ENCODE measurements at regions not wholly inside any gene's neighbourhood (a gene's known extent, or its start where the extent isn't known, plus 50 kb on each side); places are given as distances from the start of the nearest gene placed in this dataset.
"Not testable (repeated sequence)": the region's sequence is repeated elsewhere in the genome, so short reads cannot be mapped to it uniquely, and the experiment has no call there.

DNA sequence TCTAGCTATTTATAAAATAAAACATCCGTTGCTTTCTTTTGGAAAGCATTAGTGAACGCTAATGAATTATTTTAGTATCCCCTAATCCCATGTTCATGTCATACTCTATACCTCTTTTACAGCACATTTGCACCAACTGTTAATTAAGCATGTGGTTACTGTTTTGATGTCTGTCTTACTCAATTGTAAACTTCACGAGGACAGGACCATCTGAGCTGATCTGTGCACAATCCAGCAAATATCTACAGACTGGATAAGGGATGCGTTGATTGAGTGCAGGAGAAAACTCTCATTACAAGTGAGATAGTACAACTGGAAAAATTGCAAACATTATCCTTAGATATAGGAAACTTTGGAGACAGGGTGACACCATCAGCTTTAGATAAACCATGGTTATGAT lies 201.1 kb downstream of the PCDH20 start:
- no peak for DNase-seq

DNA sequence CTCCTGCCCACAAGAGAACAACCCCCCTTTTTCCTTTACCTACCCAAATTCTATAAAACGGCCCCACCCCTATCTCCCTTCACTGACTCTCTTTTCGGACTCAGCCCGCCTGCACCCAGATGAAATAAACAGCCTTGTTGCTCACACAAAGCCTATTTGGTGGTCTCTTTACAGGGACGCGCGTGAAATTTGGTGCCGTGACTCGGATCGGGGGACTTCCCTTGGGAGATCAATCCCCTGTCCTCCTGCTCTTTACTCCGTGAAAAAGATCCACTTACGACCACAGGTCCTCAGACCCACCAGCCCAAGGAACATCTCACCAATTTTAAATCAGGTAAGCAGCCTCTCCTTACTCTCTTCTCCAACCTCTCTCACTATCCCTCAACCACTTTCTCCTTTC lies 209.8 kb downstream of the PCDH20 start:
- DNase-seq, result not testable (repeated sequence)

DNA sequence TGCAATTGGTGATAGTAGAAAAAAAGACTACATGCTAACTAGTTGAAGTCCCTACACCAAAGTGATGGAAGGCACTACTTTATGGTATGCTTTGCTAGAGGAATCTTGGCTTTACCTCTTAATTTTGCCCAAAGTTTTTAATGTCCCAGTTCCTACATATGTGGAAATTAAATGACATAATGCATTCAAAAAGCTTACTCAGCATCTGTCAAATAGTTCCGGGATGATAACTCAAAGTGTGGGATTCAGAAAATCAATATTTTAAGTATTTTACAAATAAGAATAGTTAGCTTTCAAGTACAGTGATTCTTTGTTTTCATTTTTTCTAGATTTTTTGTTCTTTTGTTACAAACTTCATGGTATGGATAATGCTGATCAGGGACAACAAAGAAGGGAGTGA lies 211.6 kb downstream of the PCDH20 start:
- no peak for DNase-seq

DNA sequence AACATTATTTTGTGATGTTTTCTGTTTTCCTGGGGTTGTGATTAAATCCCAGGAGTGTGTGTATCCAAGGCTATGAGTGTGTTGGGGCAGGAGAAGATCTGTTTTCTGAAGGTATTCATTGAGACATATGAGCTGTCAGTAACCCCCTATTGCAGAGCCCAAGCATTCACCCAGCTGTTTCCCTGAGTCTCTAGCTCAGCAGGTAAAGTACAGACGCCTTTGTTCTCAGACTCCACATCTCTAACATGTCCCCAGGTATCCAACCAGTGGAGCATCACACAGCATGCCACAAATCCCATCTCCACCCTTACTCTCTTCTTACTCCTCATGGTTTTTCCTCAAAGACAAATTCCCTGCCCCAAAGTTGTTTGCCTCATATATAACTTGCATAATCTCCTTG lies 213.6 kb downstream of the PCDH20 start:
- DNase-seq, result no peak

DNA sequence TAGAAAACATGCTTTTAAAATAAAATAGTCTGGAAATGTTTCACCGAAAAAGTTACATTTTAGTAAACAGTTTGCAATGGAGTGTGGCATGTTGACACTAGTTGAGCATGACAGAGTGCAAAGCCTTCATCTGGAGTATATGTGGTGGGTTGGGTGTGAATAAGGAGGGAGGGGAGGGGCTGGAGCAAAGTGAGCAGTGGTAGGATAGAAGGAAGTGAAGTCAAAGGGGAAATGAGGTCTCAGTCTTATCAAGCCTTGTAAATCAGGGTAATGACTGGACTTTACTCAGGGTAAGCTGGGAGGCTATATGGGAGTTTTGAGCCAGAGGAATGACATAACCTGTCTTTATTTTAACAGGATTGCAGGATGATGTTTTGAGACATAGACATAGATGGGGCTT lies 222.8 kb downstream of the PCDH20 start:
- no peak for DNase-seq

DNA sequence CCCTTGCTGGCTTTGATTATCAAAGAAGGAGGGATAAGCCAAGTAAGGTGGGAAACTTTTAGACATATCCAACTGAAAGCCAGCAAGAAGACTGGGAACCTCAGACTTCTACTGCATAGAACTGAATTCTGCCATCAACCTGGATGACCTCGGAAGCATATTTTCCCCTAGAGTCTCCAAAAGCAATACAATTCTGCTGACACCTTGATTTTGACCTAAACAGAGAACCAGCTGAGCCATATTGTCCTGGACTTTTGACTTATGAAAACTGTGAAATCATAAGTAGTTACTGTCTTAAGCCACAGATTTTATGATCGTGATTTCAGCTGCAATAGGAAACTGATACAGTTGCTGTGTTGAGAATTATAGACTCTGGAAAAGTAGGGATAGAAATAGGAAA lies 227.6 kb downstream of the PCDH20 start:
- DNase-seq, result no peak

DNA sequence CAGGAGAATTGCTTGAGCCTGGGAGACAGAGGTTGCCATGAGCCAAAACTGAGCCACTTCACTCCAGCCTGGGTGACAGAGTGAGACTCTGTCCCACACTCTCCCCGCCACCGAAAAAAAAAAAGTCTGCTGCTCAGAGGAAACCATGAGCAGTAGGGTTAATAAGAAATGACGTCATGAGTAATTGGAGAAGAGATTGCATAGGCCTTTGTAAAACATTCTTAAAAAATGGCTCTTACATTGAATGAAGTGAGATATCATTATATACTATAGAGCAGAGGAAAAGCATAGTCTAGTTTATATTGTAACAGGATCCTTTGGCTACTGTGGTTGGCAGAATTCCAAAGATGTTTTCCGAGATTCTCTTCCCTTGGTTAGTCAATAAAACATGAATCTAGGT lies 228.2 kb downstream of the PCDH20 start:
- DNase-seq, result no peak

DNA sequence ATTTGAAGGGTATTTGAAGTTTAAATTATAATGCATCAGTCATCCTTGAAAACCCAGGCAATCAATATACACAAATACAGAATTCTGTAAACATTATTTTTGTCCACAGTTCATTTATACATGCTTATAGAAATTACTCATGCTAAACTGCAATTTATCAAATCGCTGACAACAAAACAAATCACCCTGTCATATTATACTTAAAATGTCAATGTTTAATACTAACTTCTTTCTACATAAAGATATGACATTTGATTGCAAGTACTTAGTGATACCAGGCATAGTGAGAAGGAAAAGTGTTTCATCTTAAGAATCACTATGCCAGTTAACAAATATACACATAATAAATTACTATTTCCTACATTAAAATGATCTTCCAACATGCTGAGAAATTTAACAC lies 232.0 kb downstream of the PCDH20 start:
- DNase-seq, result no peak

DNA sequence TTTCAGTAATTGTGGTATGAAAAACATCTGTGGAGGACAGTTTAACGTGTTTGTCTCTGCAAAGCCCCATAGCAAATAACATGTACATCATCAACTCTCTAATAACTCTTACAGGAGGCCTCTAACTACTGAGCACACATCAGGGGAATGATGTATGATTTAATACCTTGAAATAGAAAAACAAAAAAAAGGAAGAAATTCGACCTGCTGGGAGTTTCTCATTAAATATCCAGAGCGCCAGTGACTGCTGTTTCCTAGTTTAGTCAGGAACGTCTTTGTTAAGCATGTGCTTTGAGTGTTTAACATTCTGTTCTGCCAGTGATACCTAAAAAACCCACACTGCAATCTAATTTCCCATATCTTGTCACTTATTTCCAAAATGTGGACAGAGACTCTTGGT lies 235.4 kb downstream of the PCDH20 start:
- DNase-seq, result no peak

DNA sequence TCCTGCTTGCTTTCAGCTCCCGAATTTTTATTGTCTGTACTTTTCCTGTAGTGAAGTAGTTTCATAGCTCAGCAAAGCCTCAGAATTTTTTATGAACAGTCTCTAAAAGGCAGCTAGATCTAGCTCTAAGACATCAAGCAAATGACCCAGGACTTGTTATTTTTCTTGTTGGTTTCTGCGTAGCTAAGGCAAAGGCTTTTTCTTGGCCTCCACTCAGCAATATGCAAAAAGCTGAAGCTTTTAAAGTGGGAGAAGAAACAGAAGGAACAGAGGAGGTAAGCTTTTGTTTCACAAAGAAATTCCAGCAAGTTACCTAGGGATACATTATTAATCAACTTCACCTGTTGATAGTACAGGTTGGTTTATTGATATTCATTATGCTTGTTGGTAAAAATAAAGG lies 235.9 kb downstream of the PCDH20 start:
- no peak for DNase-seq

DNA sequence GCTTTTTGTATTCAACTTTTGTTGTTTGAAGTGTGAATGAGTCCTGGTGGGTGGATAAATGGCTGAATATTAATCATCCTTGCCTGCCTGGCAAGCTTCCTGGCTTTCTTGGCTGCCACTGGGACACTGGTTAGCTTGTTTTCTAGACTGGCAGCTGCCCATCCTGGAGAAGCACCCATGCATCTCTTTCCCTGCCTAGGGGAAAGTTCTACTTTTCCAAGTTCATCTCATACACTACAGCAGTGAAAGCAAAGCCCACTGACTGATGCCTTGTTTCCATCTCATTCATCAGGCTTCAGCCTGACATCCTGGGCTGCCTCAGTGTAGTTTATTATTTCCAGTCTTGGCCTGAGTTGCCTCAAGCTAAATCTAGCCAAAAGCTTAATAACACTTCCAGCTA lies 244.8 kb downstream of the PCDH20 start:
- no peak for DNase-seq

DNA sequence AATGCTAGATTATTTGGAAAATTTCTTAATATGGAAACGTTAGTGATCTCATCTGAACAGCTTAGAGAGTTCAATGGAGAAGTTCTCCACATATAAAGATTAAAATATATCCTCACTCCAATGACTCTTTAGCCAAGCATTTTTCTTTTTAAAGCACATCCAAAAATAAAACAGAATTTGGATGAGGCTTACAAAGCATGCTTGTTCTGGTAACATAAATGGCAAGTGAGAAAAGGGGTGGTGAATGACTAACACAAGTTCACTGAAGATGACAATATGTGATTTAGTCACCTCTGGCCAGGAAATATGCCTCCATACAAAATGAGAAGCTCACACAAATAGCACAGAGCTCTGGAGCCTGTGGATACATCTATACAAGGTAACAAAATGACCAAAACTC lies 253.0 kb downstream of the PCDH20 start:
- DNase-seq, result no peak

DNA sequence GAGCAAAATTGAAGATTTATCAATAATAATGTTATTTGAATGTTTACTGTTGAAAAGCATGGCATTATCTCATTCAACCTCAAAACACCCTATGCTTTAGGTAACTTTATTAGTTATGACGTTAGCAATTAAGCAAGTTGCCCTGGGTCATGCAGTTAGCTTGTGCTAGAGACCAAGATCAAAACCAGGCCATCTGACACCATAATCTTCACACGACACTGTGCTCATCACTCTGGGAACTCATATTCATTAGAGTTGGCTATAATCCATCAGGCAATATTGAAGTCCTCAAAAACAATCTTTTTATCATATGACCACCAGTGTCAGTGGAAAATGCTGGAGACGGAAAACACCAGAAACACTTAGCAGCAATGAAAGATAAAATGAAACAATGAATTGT lies 253.5 kb downstream of the PCDH20 start:
- no peak for DNase-seq

DNA sequence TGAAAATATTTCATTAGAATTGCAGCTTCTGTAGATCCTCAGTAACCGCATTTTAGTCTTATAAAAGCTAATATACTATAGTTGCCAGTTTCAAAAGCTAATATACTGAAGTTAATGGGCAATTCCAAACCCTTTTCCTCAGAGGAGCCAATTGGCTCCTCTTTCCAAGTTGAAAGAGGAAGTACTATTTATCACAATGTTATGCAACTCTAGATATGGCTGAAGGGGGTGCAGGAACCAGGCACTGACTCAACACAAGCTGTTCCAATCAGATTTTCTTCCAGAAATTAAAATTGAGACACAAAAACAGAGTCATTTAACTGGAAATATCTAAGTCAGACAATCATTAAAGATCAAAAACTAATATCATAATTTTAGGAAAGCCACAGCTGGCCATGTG lies 258.9 kb downstream of the PCDH20 start:
- DNase-seq, result no peak

DNA sequence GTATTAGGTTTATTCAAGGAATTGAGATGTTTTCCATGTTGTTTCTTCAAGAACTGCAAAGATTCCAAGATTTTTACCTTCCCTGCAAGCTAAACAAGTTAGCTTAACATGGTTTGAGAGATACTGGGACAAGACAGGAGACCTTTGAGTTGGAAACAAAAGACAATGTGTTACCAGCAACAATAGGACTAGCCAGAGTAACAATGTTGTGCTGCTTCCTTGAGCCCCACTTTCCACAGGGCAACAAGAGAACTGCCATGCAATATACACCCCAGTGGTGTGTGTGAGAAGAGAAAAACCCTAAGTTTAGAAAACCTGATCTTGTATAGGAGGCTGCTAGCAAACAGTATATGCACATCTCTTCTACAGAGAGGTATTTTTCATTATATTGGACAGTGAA lies 264.6 kb downstream of the PCDH20 start:
- no peak for DNase-seq

DNA sequence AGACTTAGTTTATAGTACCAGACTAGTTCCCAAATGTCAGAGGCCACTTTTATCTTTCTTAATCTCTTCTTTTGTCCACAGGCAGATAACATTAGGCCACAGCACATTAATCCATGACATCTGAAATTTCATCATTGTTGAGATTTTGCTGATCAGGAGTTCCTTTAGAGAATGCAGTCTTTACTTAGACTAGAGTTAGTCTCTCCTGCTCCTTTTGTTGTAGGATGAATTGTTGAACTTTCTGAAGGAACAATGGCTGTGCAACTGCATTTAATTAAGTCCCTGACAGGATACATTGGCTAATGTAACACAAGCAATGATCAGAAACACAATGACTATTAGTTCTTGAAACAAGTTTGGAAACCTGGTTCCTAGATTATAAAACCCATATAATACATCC lies 266.3 kb downstream of the PCDH20 start:
- DNase-seq, result no peak

DNA sequence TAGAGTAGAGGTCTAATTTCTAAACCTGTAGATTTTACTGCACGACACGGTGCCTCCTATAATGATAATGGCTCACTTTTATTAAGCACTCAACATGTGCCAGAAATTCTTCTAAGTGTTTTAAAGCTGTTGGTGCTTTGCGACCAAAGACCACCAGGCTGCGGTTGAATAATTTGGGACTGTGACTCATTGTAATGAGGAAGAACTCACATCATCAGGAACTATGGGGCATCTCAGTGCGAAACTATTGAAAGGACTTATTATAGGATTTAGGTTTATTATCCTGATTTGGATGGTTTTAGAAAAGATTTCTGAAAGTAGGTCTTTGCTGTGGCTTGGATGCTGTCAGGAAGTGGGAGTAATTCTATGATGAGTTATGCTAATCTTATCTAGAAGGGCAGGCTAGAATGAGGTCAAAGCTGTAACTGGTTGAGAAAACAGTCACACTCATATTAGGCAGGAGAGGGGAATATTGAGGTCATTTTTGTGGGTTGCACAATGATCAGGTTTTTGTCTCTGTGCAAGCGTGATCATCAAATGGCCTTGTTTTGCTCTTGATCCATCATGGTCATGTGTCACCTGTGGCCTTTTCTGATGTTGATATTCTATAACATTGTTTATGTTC lies 266.8 kb downstream of the PCDH20 start:
- DNase-seq, result no peak

DNA sequence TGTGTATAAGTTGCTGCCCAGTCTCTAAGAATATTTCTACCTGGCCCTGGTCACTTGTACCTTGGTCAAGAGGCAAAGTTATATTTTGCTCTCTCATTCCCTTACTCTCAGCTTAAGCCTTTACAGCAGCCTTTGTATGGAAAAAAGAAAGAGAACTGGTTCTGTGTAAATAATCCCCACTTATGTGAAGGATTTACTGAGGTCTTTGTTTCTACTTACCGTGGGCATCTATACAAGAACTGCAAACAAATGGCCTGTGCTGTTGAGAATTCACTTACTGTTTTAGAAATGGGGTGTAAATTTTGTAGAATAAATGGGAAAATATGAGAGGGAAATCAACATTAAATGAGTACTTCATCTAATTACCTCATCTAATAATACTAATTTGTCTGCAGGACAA lies 267.4 kb downstream of the PCDH20 start:
- DNase-seq, result no peak

DNA sequence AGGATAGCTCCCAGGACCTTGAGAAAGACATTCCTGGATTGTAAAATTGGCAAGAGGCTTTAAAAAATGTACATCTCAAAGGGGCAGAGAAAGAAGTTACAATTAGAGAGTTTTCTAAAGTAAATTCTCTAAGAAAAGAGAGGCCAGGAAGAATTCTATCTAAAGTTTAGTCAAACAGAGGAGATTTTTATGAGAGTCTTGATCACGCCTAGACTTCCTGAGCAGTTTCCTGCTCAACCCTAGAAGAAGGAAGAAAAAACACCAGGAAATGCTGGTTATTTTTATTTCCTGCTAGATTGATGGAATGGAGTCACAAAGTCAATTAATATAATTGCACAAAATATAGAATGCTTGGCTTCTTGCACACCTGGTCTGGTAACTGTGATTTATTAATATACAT lies 269.1 kb downstream of the PCDH20 start:
- DNase-seq, result no peak

DNA sequence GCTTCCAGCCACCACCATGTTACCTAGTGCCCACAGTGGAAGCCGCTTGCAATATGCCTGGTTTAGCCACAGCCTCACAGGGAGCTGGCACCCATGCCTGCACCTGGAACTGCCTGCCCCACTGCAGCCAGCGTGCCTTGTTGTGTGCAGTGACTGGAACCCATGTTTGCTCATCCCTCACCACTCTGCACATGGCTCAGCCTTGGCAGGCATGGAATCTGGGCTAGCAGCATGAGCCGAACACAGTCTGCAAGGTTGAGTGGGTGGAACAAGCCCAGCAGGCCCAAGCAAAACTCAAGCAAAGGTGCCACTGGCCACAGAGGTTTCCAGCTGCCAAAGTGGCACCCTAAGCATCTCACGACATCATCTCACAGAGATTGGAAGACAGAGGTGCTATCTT lies 269.5 kb downstream of the PCDH20 start:
- no peak for DNase-seq

DNA sequence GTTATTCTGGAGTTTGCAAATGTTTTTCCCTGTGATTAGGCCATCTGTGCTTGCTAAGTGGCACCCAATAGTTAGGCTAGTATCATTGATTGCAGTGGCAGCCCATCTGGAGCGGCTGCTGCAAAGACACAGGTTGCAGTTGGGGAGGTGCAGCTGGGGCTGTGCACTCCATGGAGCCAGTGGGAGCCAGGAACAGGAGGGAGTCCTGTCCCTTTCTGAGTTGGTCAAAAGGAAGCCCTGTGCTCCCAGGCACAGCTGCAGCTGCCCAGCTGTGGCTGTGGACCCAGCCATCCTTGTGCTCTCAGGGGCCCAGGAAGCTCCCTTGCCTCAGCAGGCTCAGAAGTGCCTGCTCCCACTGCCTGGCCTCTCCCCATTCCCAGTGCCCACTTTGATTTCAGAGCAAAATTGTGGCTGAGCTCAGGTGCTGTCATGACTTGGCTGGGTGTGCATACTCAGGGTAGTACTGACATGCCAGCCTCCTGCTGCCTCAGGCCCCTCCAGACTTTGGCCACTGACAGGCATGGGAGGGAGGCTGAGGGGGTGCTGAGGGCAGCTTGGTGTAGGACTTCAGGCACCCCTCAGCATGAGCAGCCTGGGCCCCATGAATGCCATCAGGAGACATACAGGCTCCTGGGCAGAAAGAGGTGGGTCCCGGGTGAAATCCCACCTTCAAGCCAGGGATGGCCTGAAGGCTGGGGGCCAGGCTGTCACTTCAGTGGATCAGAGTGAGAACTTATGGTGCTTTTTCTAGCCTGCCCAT lies 270.6 kb downstream of the PCDH20 start:
- no peak for DNase-seq

DNA sequence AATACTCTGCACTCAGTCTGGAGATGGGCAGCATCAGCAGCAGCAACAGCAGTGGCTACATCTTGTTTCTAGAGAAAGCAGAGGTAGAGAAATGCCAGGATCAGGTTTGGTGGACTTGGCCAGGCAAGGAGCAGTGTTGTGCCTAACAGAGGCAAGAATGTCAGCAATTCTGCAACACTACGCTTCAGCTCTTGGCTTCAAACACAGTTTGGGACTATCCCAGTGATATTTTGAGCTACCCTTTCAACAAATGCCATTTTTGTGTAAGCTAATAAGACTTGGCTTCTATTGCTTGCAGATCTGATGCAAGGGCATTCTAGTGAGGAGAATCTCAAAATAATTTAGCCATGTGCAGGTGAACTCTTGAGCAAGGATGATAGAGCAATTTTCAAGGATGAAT lies 271.3 kb downstream of the PCDH20 start:
- no peak for DNase-seq

DNA sequence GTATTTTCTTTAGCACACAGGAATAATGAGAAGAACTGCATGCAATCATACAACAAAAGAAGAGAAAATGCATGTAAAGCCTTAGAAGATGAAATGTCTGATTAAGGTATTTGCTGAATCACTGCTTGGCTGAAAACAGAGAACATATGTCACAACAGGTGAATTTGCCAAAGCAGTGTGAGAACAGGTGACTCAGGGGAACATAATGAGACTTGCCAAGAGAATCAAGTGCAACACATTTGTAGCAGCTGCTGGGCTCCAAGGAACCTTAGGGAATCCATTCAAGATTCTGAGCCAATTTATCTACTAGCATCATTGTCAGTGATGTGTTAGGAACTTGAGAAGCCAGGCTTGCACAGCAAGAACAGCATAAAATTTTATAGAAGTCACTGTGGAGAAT lies 273.1 kb downstream of the PCDH20 start:
- no peak for DNase-seq

DNA sequence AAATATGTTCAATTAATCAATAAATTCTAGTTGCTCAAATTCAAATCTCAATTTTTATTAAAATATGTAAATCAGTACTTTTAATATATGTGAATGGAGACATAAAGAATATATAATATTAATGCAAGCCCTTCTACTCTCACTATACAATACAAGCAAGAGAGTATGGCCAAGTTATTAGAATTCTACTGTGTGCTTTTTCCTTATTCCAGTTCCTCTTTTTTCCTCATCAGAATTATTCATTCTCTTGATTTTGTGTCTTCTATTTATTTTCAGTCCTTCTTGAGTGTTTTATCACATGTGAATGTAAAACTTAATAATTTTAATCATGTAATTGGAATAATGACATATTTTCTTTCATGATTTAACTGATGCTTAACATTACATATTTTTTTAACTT lies 276.8 kb downstream of the PCDH20 start:
- no peak for DNase-seq

DNA sequence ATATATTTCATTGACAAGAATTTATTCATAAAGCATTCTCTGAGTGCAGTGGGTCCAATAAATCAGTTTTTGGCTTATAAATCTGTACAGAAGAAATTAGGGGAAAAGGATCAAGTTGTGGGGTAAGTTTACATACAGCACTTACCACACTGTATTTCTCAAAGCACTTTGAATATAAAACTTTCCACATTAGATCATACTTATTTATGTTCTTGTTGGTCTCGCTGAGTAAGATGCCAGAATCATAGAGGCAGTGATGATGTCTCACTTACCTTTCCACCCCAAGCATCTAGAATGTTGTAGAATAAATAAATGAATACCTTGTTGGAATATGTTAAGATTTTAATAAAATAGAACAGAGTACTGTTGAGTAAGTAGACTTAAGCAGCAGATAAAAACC lies 279.1 kb downstream of the PCDH20 start:
- DNase-seq, result no peak
